HCT116 (cell line): ENCODE measurements at regions not wholly inside any gene's neighbourhood (a gene's known extent, or its start where the extent isn't known, plus 50 kb on each side); places are given as distances from the start of the nearest gene placed in this dataset.

Source experiments
- ATF3 ChIP-seq: IDR thresholded peaks from 2 replicates; pipeline ENCODE4 v1.6.1; 2012
- CEBPB ChIP-seq: IDR thresholded peaks from 2 replicates; pipeline ENCODE4 v1.6.1; 2012; ENCODE audit warnings: low read depth
- CTCF ChIP-seq, 3 experiments: fragments of 200-600 bp in 1 of 3; sonication (generic) in 1 of 3; IDR thresholded peaks in 2 of 3; conservative IDR thresholded peaks in 1 of 3; 2 replicates each; pipeline ENCODE4 v1.5.1; 2012 to 2017; ENCODE audit warnings: low read depth in 2 of 3, low read length in 2 of 3, antibody characterized with exemption in 1 of 3, borderline replicate concordance in 1 of 3, control low read depth in 1 of 3, mild to moderate bottlenecking in 1 of 3, mixed read lengths in 1 of 3, mixed run types in 1 of 3, moderate library complexity in 1 of 3; ENCODE audit not compliant: insufficient read depth in 1 of 3
- EGR1 ChIP-seq: IDR thresholded peaks from 2 replicates; pipeline ENCODE4 v1.6.1; 2012; ENCODE audit warnings: low read depth
- ELF1 ChIP-seq: IDR thresholded peaks from 2 replicates; pipeline ENCODE4 v1.6.1; 2012; ENCODE audit warnings: low read depth, borderline replicate concordance
- EZH2 ChIP-seq: fragments of 200-600 bp; sonication (generic); IDR thresholded peaks from 2 replicates; pipeline ENCODE4 v1.6.1; 2017; ENCODE audit warnings: antibody characterized with exemption, mixed run types
- EZH2phosphoT487 ChIP-seq: fragments of 200-600 bp; IDR thresholded peaks from 2 replicates; pipeline ENCODE4 v1.6.1; 2018; ENCODE audit warnings: antibody characterized with exemption, borderline replicate concordance
- POLR2A ChIP-seq: IDR thresholded peaks from 2 replicates; pipeline ENCODE4 v1.7.0; 2011; ENCODE audit warnings: borderline replicate concordance; ENCODE audit not compliant: insufficient read depth, insufficient read length; ENCODE audit errors: extremely low read depth
- POLR2AphosphoS5 ChIP-seq: IDR thresholded peaks from 2 replicates; pipeline ENCODE4 v1.6.1; 2011; ENCODE audit warnings: mild to moderate bottlenecking, low read depth, low read length, moderate library complexity
- RAD21 ChIP-seq: IDR thresholded peaks from 2 replicates; pipeline ENCODE4 v1.6.1; 2012; ENCODE audit warnings: low read depth, mild to moderate bottlenecking
- REST ChIP-seq: IDR thresholded peaks from 2 replicates; pipeline ENCODE4 v1.6.1; 2012; ENCODE audit warnings: low read depth
- TCF7L2 ChIP-seq: IDR thresholded peaks from 2 replicates; pipeline ENCODE4 v1.7.0; 2011; ENCODE audit warnings: borderline replicate concordance, inconsistent platforms; ENCODE audit not compliant: insufficient read depth, insufficient read length; ENCODE audit errors: extremely low read depth

- no peak for TF ChIP-seq POLR2A
- TF ChIP-seq EZH2phosphoT487, result no peak
- TF ChIP-seq CTCF (IDR thresholded peaks at IDR 0.05 in 2 of 3, conservative IDR thresholded peaks at IDR 0.05 in 1 of 3; ENCODE audit: borderline replicate concordance in 1 of 3, insufficient read depth in 1 of 3, low read depth in 2 of 3, low read length in 2 of 3), result no peak
- no peak for TF ChIP-seq POLR2AphosphoS5
- TF ChIP-seq TCF7L2, result no peak
- TF ChIP-seq ATF3, result no peak
- no peak for TF ChIP-seq CEBPB
- no peak for TF ChIP-seq REST
- TF ChIP-seq ELF1, result no peak
- TF ChIP-seq EGR1, result no peak
- no peak for TF ChIP-seq RAD21
- no peak for TF ChIP-seq EZH2
Observed at GRCh38 chr2:122414902-122415301, 659.5 kb downstream of the TSN start.
